HG02759 (cell line): ENCODE measurements at regions not wholly inside any gene's neighbourhood (a gene's known extent, or its start where the extent isn't known, plus 50 kb on each side); places are given as distances from the start of the nearest gene placed in this dataset.
A peak's percentile ranks its signal among the peaks of the same experiment; 100 is the strongest.
"Not testable (repeated sequence)": the region's sequence is repeated elsewhere in the genome, so short reads cannot be mapped to it uniquely, and the experiment has no call there.

Experiments
- ATAC-seq: cut with Tn5 transposase; IDR thresholded peaks from one replicate; pipeline ENCODE4 v1.9.1; 2021; ENCODE audit warnings: mild to moderate bottlenecking, moderate library complexity; ENCODE audit not compliant: unreplicated experiment

- ATAC-seq: no peak
Observed at GRCh38 chr10:106309376-106309775, 855.1 kb downstream of the SORCS1 start.

GRCh38 chr10:106308284-106308683 lies 856.2 kb downstream of the SORCS1 start:
- no peak for ATAC-seq

- no peak for ATAC-seq
Observed at GRCh38 chr10:106304056-106304455, 860.5 kb downstream of the SORCS1 start.

- ATAC-seq: no peak
Observed at GRCh38 chr10:106302961-106303360, 861.5 kb downstream of the SORCS1 start.

GRCh38 chr10:106301146-106301545 lies 863.4 kb downstream of the SORCS1 start:
- no peak for ATAC-seq

- no peak for ATAC-seq
Observed at GRCh38 chr10:106296750-106297392, 867.6 kb downstream of the SORCS1 start.

- ATAC-seq: no peak
Observed at GRCh38 chr10:106284802-106285587, 879.5 kb downstream of the SORCS1 start.

- ATAC-seq: no peak
Observed at GRCh38 chr10:106280896-106281460, 883.5 kb downstream of the SORCS1 start.

- no peak for ATAC-seq
Observed at GRCh38 chr10:106278383-106278782, 886.1 kb downstream of the SORCS1 start.

GRCh38 chr10:106271237-106271636 lies 893.3 kb downstream of the SORCS1 start:
- peak; percentile 55 for ATAC-seq

GRCh38 chr10:106268000-106268399 lies 896.5 kb downstream of the SORCS1 start:
- no peak for ATAC-seq

GRCh38 chr10:106267591-106267990 lies 896.9 kb downstream of the SORCS1 start:
- ATAC-seq: no peak

GRCh38 chr10:106257432-106257831 lies 907.1 kb downstream of the SORCS1 start:
- ATAC-seq: not testable (repeated sequence)

GRCh38 chr10:106255111-106255678 lies 909.3 kb downstream of the SORCS1 start:
- no peak for ATAC-seq

- ATAC-seq: no peak
Observed at GRCh38 chr10:106254071-106254470, 910.4 kb downstream of the SORCS1 start.

GRCh38 chr10:106252541-106252940 lies 912.0 kb downstream of the SORCS1 start:
- ATAC-seq: no peak

- no peak for ATAC-seq
Observed at GRCh38 chr10:106251573-106251972, 912.9 kb downstream of the SORCS1 start.

GRCh38 chr10:106242301-106242700 lies 922.2 kb downstream of the SORCS1 start:
- no peak for ATAC-seq

GRCh38 chr10:106226828-106227227 lies 937.7 kb downstream of the SORCS1 start:
- no peak for ATAC-seq

GRCh38 chr10:106226142-106226541 lies 938.4 kb downstream of the SORCS1 start:
- ATAC-seq: no peak

- no peak for ATAC-seq
Observed at GRCh38 chr10:106224676-106225075, 939.8 kb downstream of the SORCS1 start.

- ATAC-seq: no peak
Observed at GRCh38 chr10:106217627-106218026, 946.9 kb downstream of the SORCS1 start.
